ENCODE measurements at regions not wholly inside any gene's neighbourhood (a gene's known extent, or its start where the extent isn't known, plus 50 kb on each side); places are given as distances from the start of the nearest gene placed in this dataset.
"Not testable (repeated sequence)": the region's sequence is repeated elsewhere in the genome, so short reads cannot be mapped to it uniquely, and the experiment has no call there.

GRCh38 chr7:101758519-101758918 lies 58.9 kb upstream of the CUX1 start:
- not testable (repeated sequence) for H3K36me3 ChIP-seq (ENCODE audit: control insufficient read depth, insufficient read depth, low read length); H3K27ac ChIP-seq (ENCODE audit: low read length); DNase-seq; H3K27me3 ChIP-seq (ENCODE audit: control insufficient read depth, insufficient read depth, low read length); H3K9me3 ChIP-seq (ENCODE audit: control insufficient read depth, low read depth, low read length); H3K4me3 ChIP-seq (ENCODE audit: low read length); H3K4me1 ChIP-seq (ENCODE audit: control insufficient read depth, insufficient read depth, low read length)
- WGBS (ENCODE audit: insufficient coverage, low lambda C conversion rate): no CpG with 5 or more reads among the region's 2 CpGs

GRCh38 chr7:101764221-101764620 lies 53.2 kb upstream of the CUX1 start:
- Histone ChIP-seq H3K4me3 (ENCODE audit: low read length) (no peak overlapping the region), H3K4me1 (ENCODE audit: control insufficient read depth, insufficient read depth, low read length) (no peaks in the 10 kb centered on the region), H3K27ac (ENCODE audit: low read length) (no peak overlapping the region), H3K9me3 (ENCODE audit: control insufficient read depth, low read depth, low read length) (no peaks in the 10 kb centered on the region), H3K27me3 (ENCODE audit: control insufficient read depth, insufficient read depth, low read length) (no peaks in the 10 kb centered on the region), H3K36me3 (ENCODE audit: control insufficient read depth, insufficient read depth, low read length) (no peaks in the 10 kb centered on the region)
- DNase-seq: no peak
- no CpG with 5 or more reads among the region's 6 CpGs for WGBS (ENCODE audit: insufficient coverage, low lambda C conversion rate)

DNA sequence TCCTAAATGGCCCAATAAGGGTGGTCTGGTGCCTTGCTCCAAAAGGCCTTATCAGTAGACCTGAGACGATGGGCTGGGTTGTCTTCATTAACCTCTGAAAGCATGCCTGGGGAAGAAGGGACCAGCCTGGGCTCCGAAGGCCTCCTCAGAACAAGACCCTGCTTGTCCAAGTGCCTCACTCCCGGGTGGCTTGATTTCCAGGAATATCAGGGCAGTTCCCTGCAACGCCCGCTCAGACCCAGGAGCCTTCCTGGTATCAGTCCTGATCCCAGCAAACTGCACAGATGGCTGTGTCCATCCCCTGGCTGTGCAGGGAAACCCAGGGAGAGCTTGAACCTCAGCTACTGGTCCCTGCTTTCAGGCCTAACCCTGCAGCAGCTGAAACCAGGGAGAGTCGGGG lies 49.9 kb upstream of the CUX1 start:
- Histone ChIP-seq H3K27me3 (ENCODE audit: control insufficient read depth, insufficient read depth, low read length) (peaks cover 3% of the 10 kb centered on the region), H3K27ac (ENCODE audit: low read length) (no peak overlapping the region), H3K4me1 (ENCODE audit: control insufficient read depth, insufficient read depth, low read length) (no peaks in the 10 kb centered on the region), H3K4me3 (ENCODE audit: low read length) (no peak overlapping the region), H3K36me3 (ENCODE audit: control insufficient read depth, insufficient read depth, low read length) (no peaks in the 10 kb centered on the region), H3K9me3 (ENCODE audit: control insufficient read depth, low read depth, low read length) (no peaks in the 10 kb centered on the region)
- no CpG with 5 or more reads among the region's 6 CpGs for WGBS (ENCODE audit: insufficient coverage, low lambda C conversion rate)
- DNase-seq: peak in 1 of 2 donors; percentile 33

All from large intestine (tissue), 3 donors.